Fibroblast of the aortic adventitia (primary cell): ENCODE measurements at regions not wholly inside any gene's neighbourhood (a gene's known extent, or its start where the extent isn't known, plus 50 kb on each side); places are given as distances from the start of the nearest gene placed in this dataset.

Experiments
- DNase-seq: peaks from one replicate; pipeline ENCODE4 v3.0.0-alpha.2; 2010; ENCODE audit warnings: low read depth
- H3K4me3 ChIP-seq: 2 replicates; pipeline ENCODE4 v1.5.1; 2011; ENCODE audit warnings: low read depth, mild to moderate bottlenecking, control low read depth, low read length, moderate library complexity
- TF ChIP-seq, protein P1 (sequence below): IDR thresholded peaks from 2 replicates; pipeline ENCODE4 v1.5.1; 2011; ENCODE audit warnings: mild to moderate bottlenecking, low read length, control low read depth, inconsistent platforms; ENCODE audit not compliant: insufficient read depth

DNA sequence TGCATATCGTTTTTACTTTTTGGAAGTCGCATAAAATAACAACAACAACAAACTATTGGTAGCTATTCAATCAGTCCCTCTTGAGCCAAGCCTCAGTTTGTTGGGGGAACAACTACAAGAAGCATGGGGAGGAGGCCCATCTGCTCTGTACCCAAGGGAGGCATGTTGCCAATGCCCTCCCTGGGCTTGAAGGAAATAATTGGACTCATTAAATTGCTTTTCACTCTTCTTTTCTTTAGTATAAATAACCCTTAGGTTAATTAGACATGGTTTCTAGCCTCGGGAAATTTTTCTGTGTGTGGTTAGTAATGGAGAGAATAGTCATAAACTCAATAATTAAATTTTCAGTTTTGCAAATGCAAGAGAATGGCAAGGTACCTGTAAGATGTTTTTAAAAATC, 500.7 kb downstream of the TLE4 start:
- TF ChIP-seq, protein P1, sequence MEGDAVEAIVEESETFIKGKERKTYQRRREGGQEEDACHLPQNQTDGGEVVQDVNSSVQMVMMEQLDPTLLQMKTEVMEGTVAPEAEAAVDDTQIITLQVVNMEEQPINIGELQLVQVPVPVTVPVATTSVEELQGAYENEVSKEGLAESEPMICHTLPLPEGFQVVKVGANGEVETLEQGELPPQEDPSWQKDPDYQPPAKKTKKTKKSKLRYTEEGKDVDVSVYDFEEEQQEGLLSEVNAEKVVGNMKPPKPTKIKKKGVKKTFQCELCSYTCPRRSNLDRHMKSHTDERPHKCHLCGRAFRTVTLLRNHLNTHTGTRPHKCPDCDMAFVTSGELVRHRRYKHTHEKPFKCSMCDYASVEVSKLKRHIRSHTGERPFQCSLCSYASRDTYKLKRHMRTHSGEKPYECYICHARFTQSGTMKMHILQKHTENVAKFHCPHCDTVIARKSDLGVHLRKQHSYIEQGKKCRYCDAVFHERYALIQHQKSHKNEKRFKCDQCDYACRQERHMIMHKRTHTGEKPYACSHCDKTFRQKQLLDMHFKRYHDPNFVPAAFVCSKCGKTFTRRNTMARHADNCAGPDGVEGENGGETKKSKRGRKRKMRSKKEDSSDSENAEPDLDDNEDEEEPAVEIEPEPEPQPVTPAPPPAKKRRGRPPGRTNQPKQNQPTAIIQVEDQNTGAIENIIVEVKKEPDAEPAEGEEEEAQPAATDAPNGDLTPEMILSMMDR: no peak
- no peak for DNase-seq

DNA sequence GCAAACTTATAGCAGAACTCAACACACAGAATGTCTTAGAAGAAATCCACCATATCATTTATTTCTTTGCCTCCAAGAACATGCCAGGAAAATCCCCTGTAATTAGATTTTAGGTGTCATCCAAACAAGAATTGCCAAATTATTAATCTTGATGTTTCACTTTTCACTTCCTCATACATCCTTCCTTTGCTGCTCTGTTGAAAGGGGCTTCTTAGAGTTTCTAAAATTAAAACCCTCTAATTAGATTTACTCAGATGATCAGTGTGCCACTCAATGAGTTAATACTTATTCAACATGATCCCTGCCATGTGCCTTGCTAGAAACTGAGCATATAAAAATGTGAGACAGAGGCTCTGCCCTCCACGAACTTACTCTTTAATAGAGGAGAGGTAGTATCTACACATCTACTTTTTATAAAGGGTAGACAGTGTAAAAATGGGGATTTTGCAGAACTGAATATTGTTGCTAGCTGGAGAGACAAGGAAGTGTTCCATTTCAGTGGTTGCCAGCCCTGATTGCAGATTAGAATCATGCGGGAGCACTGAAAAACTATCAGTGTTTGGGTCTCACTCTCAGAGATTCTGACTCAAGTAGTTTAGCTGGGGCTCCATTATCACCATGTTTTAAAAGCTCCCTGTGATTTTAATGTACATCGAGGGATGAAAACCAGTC, 498.4 kb downstream of the TLE4 start:
- TF ChIP-seq, protein P1: no peak

More for the DNA sequence above, 500.7 kb downstream of the TLE4 start:
- no peak overlapping the region for H3K4me3 ChIP-seq

DNA sequence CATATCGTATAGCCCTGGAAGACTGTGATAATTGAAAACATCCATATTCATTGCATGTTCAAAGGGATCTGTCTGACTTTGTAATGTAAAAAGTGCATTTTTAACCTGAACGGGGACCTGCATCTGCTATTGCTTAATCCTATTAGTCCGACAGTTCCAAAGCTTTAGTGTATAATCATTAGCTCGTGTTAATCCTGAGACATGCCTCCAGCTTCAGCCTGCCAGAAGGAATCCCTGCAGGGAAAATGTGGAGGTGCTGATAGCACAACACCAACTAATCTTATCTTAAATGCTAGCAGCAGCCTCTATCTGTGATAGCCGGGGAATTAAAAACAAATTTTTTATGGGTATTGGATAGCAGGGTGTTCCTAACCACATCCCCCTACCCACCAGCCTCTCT, 495.2 kb downstream of the TLE4 start:
- DNase-seq: peak; percentile 9
- TF ChIP-seq, protein P1: no peak
- no peak overlapping the region for H3K4me3 ChIP-seq

More for the DNA sequence above, 498.4 kb downstream of the TLE4 start:
- H3K4me3 ChIP-seq: no peak overlapping the region
- DNase-seq: no peak

DNA sequence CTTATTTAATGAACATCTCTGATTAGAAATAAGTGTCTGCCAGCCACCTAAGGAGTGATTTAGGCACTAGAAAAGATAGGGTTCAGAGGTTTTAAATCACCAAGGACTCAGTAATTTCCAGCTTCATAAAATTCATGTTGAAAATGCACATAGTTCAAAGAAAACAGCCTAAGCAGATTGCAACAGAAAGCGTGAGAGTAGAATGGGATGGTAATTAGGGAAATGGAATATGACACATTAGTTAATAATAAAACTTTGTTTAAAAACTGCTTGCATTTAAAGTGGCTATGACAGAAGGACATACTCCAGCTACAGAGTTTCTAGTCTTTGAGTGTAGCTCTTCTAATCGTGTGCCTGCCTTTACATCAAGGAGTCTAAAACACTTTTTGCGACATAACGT, 490.8 kb downstream of the TLE4 start:
- TF ChIP-seq, protein P1: no peak
- DNase-seq: no peak
- no peak overlapping the region for H3K4me3 ChIP-seq

DNA sequence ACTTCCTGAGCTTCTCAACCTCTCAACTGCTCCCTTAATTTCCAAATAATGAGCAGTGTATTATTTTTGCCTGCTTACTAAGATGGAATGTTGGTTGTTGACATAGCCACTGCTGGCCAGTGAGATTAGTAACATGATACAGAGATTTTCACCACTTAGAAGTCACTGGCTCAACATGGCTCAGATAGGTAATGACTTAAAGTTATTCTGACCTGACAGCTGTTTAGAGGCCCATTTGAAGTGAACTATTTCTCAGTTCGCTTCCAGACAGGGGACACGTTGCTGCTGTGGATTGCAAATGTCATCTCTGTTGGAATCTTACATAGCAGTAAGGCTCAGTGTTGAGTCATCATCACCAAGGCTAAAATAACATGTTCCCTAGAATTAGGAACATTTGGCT, 490.2 kb downstream of the TLE4 start:
- H3K4me3 ChIP-seq: no peak overlapping the region
- TF ChIP-seq, protein P1: no peak
- DNase-seq: peak; percentile 82

DNA sequence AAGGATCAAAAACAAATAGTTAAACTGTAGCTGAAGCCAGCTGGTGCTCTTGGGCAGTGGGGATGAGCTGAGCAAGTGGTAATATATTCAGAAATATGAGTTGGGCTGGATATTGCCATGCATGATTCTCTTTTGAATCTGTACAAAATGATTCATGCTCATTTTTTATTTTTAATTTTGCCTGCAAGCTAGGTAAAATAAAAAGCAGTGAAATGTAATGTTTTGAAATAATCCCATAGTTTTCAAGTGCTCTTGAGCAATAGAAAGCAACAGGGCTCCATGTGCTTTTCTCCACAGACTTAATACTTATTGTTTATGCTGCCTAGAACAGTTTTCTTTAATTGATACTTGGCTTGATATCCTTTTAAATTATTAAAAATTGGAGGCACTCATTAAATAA, 489.3 kb downstream of the TLE4 start:
- DNase-seq: peak; percentile 28
- no peak overlapping the region for H3K4me3 ChIP-seq
- TF ChIP-seq, protein P1: no peak

DNA sequence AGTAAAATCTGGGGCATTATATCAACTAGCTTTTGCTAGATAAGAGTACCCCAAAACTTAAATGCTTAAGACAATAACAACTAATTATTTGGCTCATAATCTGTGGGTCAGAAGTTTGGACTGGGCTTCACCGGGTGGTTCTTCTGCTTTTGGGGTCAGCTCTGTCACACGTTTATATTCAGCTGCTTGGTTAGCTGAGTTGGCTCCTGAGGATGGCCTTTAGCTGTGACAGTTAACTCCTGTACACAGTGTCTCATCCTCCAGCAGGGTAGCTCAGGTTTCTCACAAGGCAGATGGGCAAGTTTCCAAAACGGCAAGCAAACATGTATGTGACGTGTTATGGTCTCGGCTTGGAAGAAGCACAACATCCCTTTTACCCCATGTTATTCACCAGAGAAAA, 488.2 kb downstream of the TLE4 start:
- H3K4me3 ChIP-seq: no peak overlapping the region
- TF ChIP-seq, protein P1: no peak
- no peak for DNase-seq
